ENCODE measurements at regions not wholly inside any gene's neighbourhood (a gene's known extent, or its start where the extent isn't known, plus 50 kb on each side); places are given as distances from the start of the nearest gene placed in this dataset.

DNA sequence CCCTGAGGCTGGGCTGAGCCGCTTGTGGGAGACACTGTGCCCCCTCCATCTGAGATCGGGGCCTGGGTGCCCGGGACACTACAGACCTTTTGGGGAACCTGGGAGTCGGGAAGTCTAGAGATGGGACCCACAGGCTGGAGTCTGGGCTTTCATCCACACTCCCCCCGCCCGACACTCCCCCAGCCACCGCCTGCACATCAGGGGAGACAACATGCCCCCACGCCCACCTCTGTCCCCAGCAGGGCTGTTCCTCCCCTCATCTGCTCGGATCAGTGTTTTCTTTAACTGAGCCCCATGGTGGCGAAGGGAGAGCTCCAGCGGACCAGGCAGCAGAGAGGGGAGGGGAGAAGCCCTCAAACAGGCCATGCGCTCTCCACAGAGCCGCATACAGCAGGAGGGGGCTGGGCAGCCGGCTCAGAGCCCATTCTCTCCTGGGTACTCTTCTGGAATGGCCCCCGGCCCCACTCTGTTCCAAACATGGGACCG lies 174.7 kb downstream of the IGLL1 start:
- H2BK15ac ChIP-seq (ENCODE audit: low read length), result no peak overlapping the region
- no peak overlapping the region for H3K27ac ChIP-seq (ENCODE audit: low read depth, low read length)
- no peaks in the 10 kb centered on the region for H3K79me2 ChIP-seq (ENCODE audit: control insufficient read depth in 1 of 2, insufficient read depth in 2 of 2, low read length in 2 of 2)
- H2AFZ ChIP-seq (ENCODE audit: low read length), result no peak overlapping the region
- POLR2A ChIA-PET (ENCODE audit: partially characterized antibody), result no interaction called here
- H4K5ac ChIP-seq (ENCODE audit: insufficient read length, low read depth, low read length), result no peak overlapping the region
- H3K4me3 ChIP-seq (ENCODE audit: extremely low read depth in 1 of 4, insufficient read depth in 2 of 4, low read depth in 3 of 4, low read length in 4 of 4), result no peak overlapping the region
- no peak overlapping the region for H3K56ac ChIP-seq (replicated peaks; ENCODE audit: insufficient read length, low read depth, low read length)
- no peak overlapping the region for H3K9ac ChIP-seq (replicated peaks in 1 of 4; ENCODE audit: extremely low read depth in 1 of 4, low read depth in 3 of 4, low read length in 3 of 4)
- FAIRE-seq, result no peak
- no peak overlapping the region for H2BK120ac ChIP-seq (replicated peaks; ENCODE audit: low read depth, low read length)
- H4K20me1 ChIP-seq (replicated peaks in 1 of 2; ENCODE audit: control insufficient read depth in 1 of 2, insufficient read depth in 2 of 2, low read length in 2 of 2), result peaks cover 0 to 5% of the 10 kb centered on the region in 2 experiments
- no peak overlapping the region for H4K8ac ChIP-seq (ENCODE audit: extremely low read depth, insufficient read depth, low read length)
- no peak overlapping the region for H3K14ac ChIP-seq (ENCODE audit: insufficient read length)
- peaks cover 0 to 13% (median under 1%) of the 10 kb centered on the region in 4 experiments; a peak in 4 of 7 replicates for H3K27me3 ChIP-seq (replicated peaks in 1 of 4; ENCODE audit: control insufficient read depth in 3 of 4, extremely low read depth in 1 of 4, insufficient read depth in 3 of 4, low read length in 3 of 4)
- peaks cover 0 to 8% (median 4%) of the 10 kb centered on the region in 4 experiments; a peak in 4 of 7 replicates for H3K4me1 ChIP-seq (replicated peaks in 1 of 4; ENCODE audit: control insufficient read depth in 3 of 4, insufficient read depth in 4 of 4, low read length in 3 of 4)
- peaks cover 4% of the 10 kb centered on the region; the same call in 1 of the 2 replicates for H3K23me2 ChIP-seq (ENCODE audit: low read depth, low read length)
- H3K79me1 ChIP-seq (ENCODE audit: low read depth, low read length), result no peaks in the 10 kb centered on the region; the same call in 1 of the 2 replicates
- H3K18ac ChIP-seq (ENCODE audit: extremely low read depth, low read length), result no peak overlapping the region
- H2BK12ac ChIP-seq (ENCODE audit: low read depth, low read length), result no peak overlapping the region
- no peak overlapping the region for H4K91ac ChIP-seq (replicated peaks; ENCODE audit: insufficient read length, low read length)
- WGBS, 2 experiments (ENCODE audit: extremely low coverage in 1 of 2, insufficient coverage in 1 of 2, insufficient read length in 1 of 2, insufficient replicate concordance in 2 of 2, low coverage in 1 of 2, low lambda C conversion rate in 2 of 2, missing lambda C conversion rate in 1 of 2), result 69% methylated on average over 15 of the region's 16 CpGs; no CpG with 5 or more reads in 1 of the 2 experiments
- H3K9me3 ChIP-seq (ENCODE audit: insufficient read depth in 2 of 2, low read depth in 1 of 2, low read length in 1 of 2), result no peaks in the 10 kb centered on the region
- no peak overlapping the region for H3K4me2 ChIP-seq (ENCODE audit: insufficient read depth in 1 of 2, low read depth in 2 of 2, low read length in 2 of 2)
- H2BK20ac ChIP-seq (ENCODE audit: low read length), result no peak overlapping the region
- no peak for DNase-seq (ENCODE audit: low read depth in 1 of 2, low spot score in 2 of 2)
- no peak for TF ChIP-seq KDM1A (IDR thresholded peaks at IDR 0.05; ENCODE audit: borderline replicate concordance, low read length)
- TF ChIP-seq, protein P1, sequence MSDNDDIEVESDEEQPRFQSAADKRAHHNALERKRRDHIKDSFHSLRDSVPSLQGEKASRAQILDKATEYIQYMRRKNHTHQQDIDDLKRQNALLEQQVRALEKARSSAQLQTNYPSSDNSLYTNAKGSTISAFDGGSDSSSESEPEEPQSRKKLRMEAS (IDR thresholded peaks at IDR 0.05), result 0 out of 2 replicates have a peak, but pooled peaks have one; percentile 40
- H3K4ac ChIP-seq (replicated peaks; ENCODE audit: insufficient read length, low read depth, low read length), result no peak overlapping the region
- no peak overlapping the region for H3K23ac ChIP-seq (ENCODE audit: insufficient read length)
- H3K36me3 ChIP-seq (ENCODE audit: control insufficient read depth in 2 of 4, insufficient read depth in 4 of 4, low read length in 3 of 4), result no peaks in the 10 kb centered on the region
- no peak overlapping the region for H2AK5ac ChIP-seq (ENCODE audit: low read depth, low read length)
- CTCF ChIA-PET (ENCODE audit: partially characterized antibody), result interaction anchor here (0.8 to 1.6 kb wide), 3 partner anchors 11 to 93 kb away, joined by 3 to 4 read pairs (median 3); no protein-coding TSS in a partner anchor
- no peak overlapping the region for H2BK5ac ChIP-seq (ENCODE audit: low read depth, low read length)

Measured in H1 (cell line).